ENCODE measurements at regions not wholly inside any gene's neighbourhood (a gene's known extent, or its start where the extent isn't known, plus 50 kb on each side); places are given as distances from the start of the nearest gene placed in this dataset.

DNA sequence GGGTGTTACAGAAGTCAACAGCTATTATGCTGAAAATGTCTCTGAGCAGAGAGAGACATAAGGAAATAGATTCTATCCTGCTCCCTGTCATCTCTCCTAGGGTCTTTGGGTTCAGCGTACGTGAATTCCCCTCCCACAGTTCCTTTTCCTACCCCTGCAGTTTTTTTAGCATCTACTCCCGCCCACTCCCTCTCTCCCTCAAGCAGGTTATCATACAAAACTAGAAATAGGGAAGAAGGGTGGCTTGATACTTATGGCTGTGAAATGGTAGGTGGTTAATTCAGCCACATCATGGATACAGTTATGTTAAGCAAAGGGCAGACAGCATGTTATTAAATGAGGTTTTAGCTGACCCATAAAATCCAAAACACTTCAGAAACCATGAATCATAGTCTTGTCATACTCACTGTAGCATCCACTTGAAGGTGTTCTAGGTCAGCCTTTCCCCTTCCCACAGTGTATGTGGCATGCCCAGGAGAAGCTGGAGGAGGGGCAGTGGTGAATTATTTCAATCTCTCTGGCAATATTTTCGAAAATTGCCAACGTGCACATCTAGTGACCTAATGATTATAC, 236.8 kb upstream of the SERP2 start:
- H3K36me3 ChIP-seq (ENCODE audit: control insufficient read depth, insufficient read depth, low read length): no peaks in the 10 kb centered on the region
- no peak overlapping the region for H3K23ac ChIP-seq (ENCODE audit: low read length)
- no peak overlapping the region for H3K4ac ChIP-seq (ENCODE audit: low read depth, low read length)
- no peak overlapping the region for H2BK5ac ChIP-seq (ENCODE audit: low read length)
- no peak overlapping the region for H3K27ac ChIP-seq (ENCODE audit: low read depth, low read length)
- H2BK15ac ChIP-seq (replicated peaks; ENCODE audit: low read depth): no peak overlapping the region
- WGBS (ENCODE audit: extremely low coverage, insufficient coverage, low lambda C conversion rate): no CpG with 5 or more reads among the region's 5 CpGs
- no peak overlapping the region for H3K18ac ChIP-seq (ENCODE audit: low read length)
- no peak overlapping the region for H3K56ac ChIP-seq (ENCODE audit: low read length)
- no peak overlapping the region for H4K8ac ChIP-seq (ENCODE audit: low read depth, low read length)
- no peak overlapping the region for H4K5ac ChIP-seq (ENCODE audit: low read length)
- DNase-seq: no peak
- no peaks in the 10 kb centered on the region for H3K79me1 ChIP-seq (ENCODE audit: low read length)
- no peak overlapping the region for H3K9ac ChIP-seq (ENCODE audit: low read length)
- H3K4me3 ChIP-seq (ENCODE audit: low read length): no peak overlapping the region
- no peak overlapping the region for H3K4me2 ChIP-seq (ENCODE audit: low read length)
- H2AK5ac ChIP-seq (ENCODE audit: low read length): no peak overlapping the region
- H3K4me1 ChIP-seq (ENCODE audit: control insufficient read depth, low read depth, low read length): peaks cover 3% of the 10 kb centered on the region
- H2BK120ac ChIP-seq (ENCODE audit: low read depth, low read length): no peak overlapping the region
- no peaks in the 10 kb centered on the region for H3K27me3 ChIP-seq (ENCODE audit: insufficient read depth, low read length, poor library complexity)
- no peaks in the 10 kb centered on the region for H3K79me2 ChIP-seq (ENCODE audit: control insufficient read depth, insufficient read depth, low read length)

DNA sequence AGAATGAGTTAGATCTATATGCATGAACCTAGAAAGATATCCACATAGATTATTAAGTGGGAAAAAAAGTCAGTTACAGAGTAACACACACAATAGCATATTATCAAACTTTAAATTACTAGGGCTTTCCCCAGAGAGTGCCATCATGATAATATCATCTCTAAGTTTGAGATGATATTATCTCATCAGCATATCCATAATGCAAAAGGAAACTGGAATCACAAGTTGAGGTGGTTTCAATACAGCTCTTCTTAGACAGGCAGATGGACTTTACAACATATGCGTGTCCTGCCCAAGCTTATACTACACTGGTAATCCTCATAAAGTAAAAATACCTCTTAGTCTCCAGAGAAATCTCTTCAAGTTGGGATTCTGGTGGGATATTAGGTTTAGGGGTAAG, 236.2 kb upstream of the SERP2 start:
- Histone ChIP-seq H3K27me3 (ENCODE audit: insufficient read depth, low read length, poor library complexity) (no peaks in the 10 kb centered on the region), H3K9ac (ENCODE audit: low read length) (no peak overlapping the region), H3K79me1 (ENCODE audit: low read length) (no peaks in the 10 kb centered on the region), H4K5ac (ENCODE audit: low read length) (no peak overlapping the region), H3K36me3 (ENCODE audit: control insufficient read depth, insufficient read depth, low read length) (no peaks in the 10 kb centered on the region), H2BK15ac (replicated peaks; ENCODE audit: low read depth) (no peak overlapping the region), H3K27ac (ENCODE audit: low read depth, low read length) (no peak overlapping the region), H4K8ac (ENCODE audit: low read depth, low read length) (no peak overlapping the region), H3K79me2 (ENCODE audit: control insufficient read depth, insufficient read depth, low read length) (no peaks in the 10 kb centered on the region), H3K4me2 (ENCODE audit: low read length) (no peak overlapping the region), H3K56ac (ENCODE audit: low read length) (no peak overlapping the region), H2BK5ac (ENCODE audit: low read length) (no peak overlapping the region), H3K23ac (ENCODE audit: low read length) (no peak overlapping the region), H2BK120ac (ENCODE audit: low read depth, low read length) (no peak overlapping the region), H3K4me1 (ENCODE audit: control insufficient read depth, low read depth, low read length) (peaks cover 3% of the 10 kb centered on the region), H2AK5ac (ENCODE audit: low read length) (no peak overlapping the region), H3K18ac (ENCODE audit: low read length) (no peak overlapping the region), H3K4ac (ENCODE audit: low read depth, low read length) (no peak overlapping the region), H3K4me3 (ENCODE audit: low read length) (no peak overlapping the region)
- DNase-seq: no peak
- no CpG with 5 or more reads among the region's 1 CpG for WGBS (ENCODE audit: extremely low coverage, insufficient coverage, low lambda C conversion rate)

GRCh38 chr13:44140146-44140545, 233.5 kb upstream of the SERP2 start:
- Histone ChIP-seq H3K18ac (ENCODE audit: low read length) (no peak overlapping the region), H3K79me2 (ENCODE audit: control insufficient read depth, insufficient read depth, low read length) (no peaks in the 10 kb centered on the region), H3K27me3 (ENCODE audit: insufficient read depth, low read length, poor library complexity) (no peaks in the 10 kb centered on the region), H3K79me1 (ENCODE audit: low read length) (no peaks in the 10 kb centered on the region), H3K4ac (ENCODE audit: low read depth, low read length) (no peak overlapping the region), H2AK5ac (ENCODE audit: low read length) (no peak overlapping the region), H2BK120ac (ENCODE audit: low read depth, low read length) (no peak overlapping the region), H3K4me3 (ENCODE audit: low read length) (no peak overlapping the region), H3K23ac (ENCODE audit: low read length) (no peak overlapping the region), H3K4me1 (ENCODE audit: control insufficient read depth, low read depth, low read length) (peaks cover 3% of the 10 kb centered on the region), H3K4me2 (ENCODE audit: low read length) (no peak overlapping the region), H3K56ac (ENCODE audit: low read length) (no peak overlapping the region), H3K36me3 (ENCODE audit: control insufficient read depth, insufficient read depth, low read length) (no peaks in the 10 kb centered on the region), H2BK15ac (replicated peaks; ENCODE audit: low read depth) (no peak overlapping the region), H4K8ac (ENCODE audit: low read depth, low read length) (no peak overlapping the region), H2BK5ac (ENCODE audit: low read length) (no peak overlapping the region), H3K27ac (ENCODE audit: low read depth, low read length) (no peak overlapping the region), H4K5ac (ENCODE audit: low read length) (no peak overlapping the region), H3K9ac (ENCODE audit: low read length) (no peak overlapping the region)
- DNase-seq: peak; percentile 27
- whole genome bisulfite sequencing (ENCODE audit: extremely low coverage, insufficient coverage, low lambda C conversion rate): no CpG with 5 or more reads among the region's 7 CpGs

- DNase-seq: peak; percentile 73
- WGBS (ENCODE audit: extremely low coverage, insufficient coverage, low lambda C conversion rate): no CpG with 5 or more reads among the region's 13 CpGs
- peak overlapping the region; percentile 63 for H3K18ac ChIP-seq (ENCODE audit: low read length)
- H4K5ac ChIP-seq (ENCODE audit: low read length): peak overlapping the region; percentile 47
- peak overlapping the region; percentile 95 for H3K9ac ChIP-seq (ENCODE audit: low read length)
- H2BK5ac ChIP-seq (ENCODE audit: low read length): peak overlapping the region; percentile 83
- H3K79me2 ChIP-seq (ENCODE audit: control insufficient read depth, insufficient read depth, low read length): no peaks in the 10 kb centered on the region
- peaks cover 3% of the 10 kb centered on the region for H3K4me1 ChIP-seq (ENCODE audit: control insufficient read depth, low read depth, low read length)
- peak overlapping the region; percentile 67 for H3K4me3 ChIP-seq (ENCODE audit: low read length)
- peak overlapping the region; percentile 38 for H3K4ac ChIP-seq (ENCODE audit: low read depth, low read length)
- H3K27ac ChIP-seq (ENCODE audit: low read depth, low read length): peak overlapping the region; percentile 93
- peak overlapping the region; percentile 77 for H3K4me2 ChIP-seq (ENCODE audit: low read length)
- H3K36me3 ChIP-seq (ENCODE audit: control insufficient read depth, insufficient read depth, low read length): no peaks in the 10 kb centered on the region
- no peaks in the 10 kb centered on the region for H3K27me3 ChIP-seq (ENCODE audit: insufficient read depth, low read length, poor library complexity)
- H4K8ac ChIP-seq (ENCODE audit: low read depth, low read length): peak overlapping the region; percentile 100
- H2BK120ac ChIP-seq (ENCODE audit: low read depth, low read length): no peak overlapping the region
- H2AK5ac ChIP-seq (ENCODE audit: low read length): no peak overlapping the region
- H3K79me1 ChIP-seq (ENCODE audit: low read length): no peaks in the 10 kb centered on the region
- H3K23ac ChIP-seq (ENCODE audit: low read length): peak overlapping the region; percentile 59
- peak overlapping the region; percentile 96 for H3K56ac ChIP-seq (ENCODE audit: low read length)
- no peak overlapping the region for H2BK15ac ChIP-seq (replicated peaks; ENCODE audit: low read depth)
These were observed 232.5 kb upstream of the SERP2 start for GRCh38 chr13:44140888-44141724.

DNA sequence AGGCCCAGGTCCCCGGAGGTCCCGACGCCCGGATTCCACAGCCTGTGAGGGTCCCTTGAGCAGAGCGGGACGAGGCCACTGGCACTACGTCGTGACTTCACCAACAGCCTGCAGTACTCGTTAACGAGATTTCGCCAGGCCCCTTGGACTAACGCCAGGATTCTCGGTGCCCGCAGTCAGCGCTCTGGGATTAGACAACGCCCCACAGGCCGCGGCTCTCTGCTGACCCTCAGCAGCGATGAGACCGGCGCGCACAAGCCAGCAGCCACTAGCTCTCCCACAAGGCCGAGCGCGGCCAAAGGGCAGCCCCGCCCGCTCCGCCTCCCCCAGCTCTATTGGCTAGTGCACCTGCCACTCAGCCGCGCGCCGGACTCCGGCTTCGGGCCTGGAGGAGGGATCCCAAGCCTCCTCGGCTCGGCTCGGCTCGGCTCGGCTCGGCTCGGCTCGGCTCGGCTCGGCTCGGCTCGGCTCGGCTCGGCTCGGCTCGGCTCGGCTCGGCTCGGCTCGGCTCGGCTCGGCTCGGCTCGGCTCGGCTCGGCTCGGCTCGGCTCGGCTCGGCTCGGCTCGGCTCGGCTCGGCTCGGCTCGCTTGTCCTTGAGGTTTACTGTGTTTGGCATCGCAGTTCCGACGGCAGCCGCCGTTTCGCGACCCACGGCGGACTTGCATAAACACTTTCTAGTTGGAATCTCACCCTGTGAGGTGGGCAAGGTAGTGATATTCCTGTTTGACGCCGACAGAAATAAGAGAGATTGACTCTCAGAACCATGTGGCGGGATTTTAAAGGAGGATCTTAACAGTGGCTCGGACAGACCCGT, 231.7 kb upstream of the SERP2 start:
- Histone ChIP-seq H3K4me1 (ENCODE audit: control insufficient read depth, low read depth, low read length) (peaks cover 3% of the 10 kb centered on the region), H3K4me3 (ENCODE audit: low read length) (peak overlapping the region; percentile 67), H2BK5ac (ENCODE audit: low read length) (peak overlapping the region; percentile 83), H3K27ac (ENCODE audit: low read depth, low read length) (peak overlapping the region; percentile 93), H3K18ac (ENCODE audit: low read length) (peak overlapping the region; percentile 63), H4K8ac (ENCODE audit: low read depth, low read length) (peak overlapping the region; percentile 100), H3K79me1 (ENCODE audit: low read length) (no peaks in the 10 kb centered on the region), H3K4ac (ENCODE audit: low read depth, low read length) (peak overlapping the region; percentile 88), H3K36me3 (ENCODE audit: control insufficient read depth, insufficient read depth, low read length) (no peaks in the 10 kb centered on the region), H2BK120ac (ENCODE audit: low read depth, low read length) (no peak overlapping the region), H3K79me2 (ENCODE audit: control insufficient read depth, insufficient read depth, low read length) (no peaks in the 10 kb centered on the region), H3K23ac (ENCODE audit: low read length) (peak overlapping the region; percentile 59), H2AK5ac (ENCODE audit: low read length) (no peak overlapping the region), H3K9ac (ENCODE audit: low read length) (peak overlapping the region; percentile 95), H2BK15ac (replicated peaks; ENCODE audit: low read depth) (no peak overlapping the region), H4K5ac (ENCODE audit: low read length) (peak overlapping the region; percentile 47), H3K56ac (ENCODE audit: low read length) (peak overlapping the region; percentile 98), H3K4me2 (ENCODE audit: low read length) (peak overlapping the region; percentile 77), H3K27me3 (ENCODE audit: insufficient read depth, low read length, poor library complexity) (no peaks in the 10 kb centered on the region)
- no CpG with 5 or more reads among the region's 84 CpGs for WGBS (ENCODE audit: extremely low coverage, insufficient coverage, low lambda C conversion rate)
- DNase-seq: peak; percentile 97
